GM18505 (cell line): ENCODE measurements at regions not wholly inside any gene's neighbourhood (a gene's known extent, or its start where the extent isn't known, plus 50 kb on each side); places are given as distances from the start of the nearest gene placed in this dataset.

Experiments used
- ATAC-seq: cut with Tn5 transposase; IDR thresholded peaks from one replicate; pipeline ENCODE4 v1.9.1; 2021; ENCODE audit not compliant: unreplicated experiment
- POLR2A ChIP-seq: IDR thresholded peaks from 4 replicates; pipeline ENCODE4 v1.6.1; 2011; ENCODE audit warnings: borderline replicate concordance; ENCODE audit not compliant: insufficient read depth, insufficient read length; ENCODE audit errors: extremely low read depth

GRCh38 chr17:68658999-68659780 is 58.0 kb upstream of the FAM20A start:
- no peak for ATAC-seq
- TF ChIP-seq POLR2A = no peak

GRCh38 chr17:68657576-68657975 is 56.4 kb upstream of the FAM20A start:
- no peak for ATAC-seq
- no peak for TF ChIP-seq POLR2A

- no peak for ATAC-seq
- TF ChIP-seq POLR2A = no peak
These were observed 56.0 kb upstream of the FAM20A start for GRCh38 chr17:68657166-68657565.

- no peak for TF ChIP-seq POLR2A
- ATAC-seq = no peak
These were observed 55.5 kb upstream of the FAM20A start for GRCh38 chr17:68656666-68657065.
